ENCODE measurements at regions not wholly inside any gene's neighbourhood (a gene's known extent, or its start where the extent isn't known, plus 50 kb on each side); places are given as distances from the start of the nearest gene placed in this dataset.

- Histone ChIP-seq H3K27me3 (no peaks in the 10 kb centered on the region), H3K4me3 (no peak overlapping the region), H3K36me3 (no peaks in the 10 kb centered on the region), H3K9me3 (no peaks in the 10 kb centered on the region), H3K27ac (no peak overlapping the region), H3K4me1 (no peaks in the 10 kb centered on the region)
- intact Hi-C loops (cut with DNase I) = no loop called here
- DNase-seq (ENCODE audit: low spot score in 2 of 2) = no peak
- no peak for TF ChIP-seq CTCF (IDR thresholded peaks at IDR 0.05)
Observed at GRCh38 chrX:4315891-4316290, 602.4 kb upstream of the PRKX start.

- no peak for DNase-seq (ENCODE audit: low spot score in 2 of 2)
- Histone ChIP-seq H3K27me3 (no peaks in the 10 kb centered on the region), H3K9me3 (no peaks in the 10 kb centered on the region), H3K4me3 (no peak overlapping the region), H3K27ac (no peak overlapping the region), H3K4me1 (no peaks in the 10 kb centered on the region), H3K36me3 (no peaks in the 10 kb centered on the region)
- no peak for TF ChIP-seq CTCF (IDR thresholded peaks at IDR 0.05)
- intact Hi-C loops (cut with DNase I) = no loop called here
Observed at GRCh38 chrX:4314586-4314985, 601.1 kb upstream of the PRKX start.

- no peaks in the 10 kb centered on the region for H3K27me3 ChIP-seq
- DNase-seq (ENCODE audit: low spot score in 2 of 2) = no peak
- no peaks in the 10 kb centered on the region for H3K9me3 ChIP-seq
- no peak overlapping the region for H3K27ac ChIP-seq
- TF ChIP-seq CTCF (IDR thresholded peaks at IDR 0.05) = no peak
- no peak overlapping the region for H3K4me3 ChIP-seq
- H3K4me1 ChIP-seq = no peaks in the 10 kb centered on the region
- intact Hi-C loops (cut with DNase I) = no loop called here
- no peaks in the 10 kb centered on the region for H3K36me3 ChIP-seq
Observed at GRCh38 chrX:4277122-4277521, 563.7 kb upstream of the PRKX start.

GRCh38 chrX:4268676-4269075 lies 555.2 kb upstream of the PRKX start:
- Histone ChIP-seq H3K27ac (no peak overlapping the region), H3K4me1 (no peaks in the 10 kb centered on the region), H3K9me3 (no peaks in the 10 kb centered on the region), H3K4me3 (no peak overlapping the region), H3K27me3 (no peaks in the 10 kb centered on the region), H3K36me3 (no peaks in the 10 kb centered on the region)
- DNase-seq (ENCODE audit: low spot score in 2 of 2) = no peak
- TF ChIP-seq CTCF (IDR thresholded peaks at IDR 0.05) = no peak
- intact Hi-C loops (cut with DNase I) = no loop called here

- no peaks in the 10 kb centered on the region for H3K9me3 ChIP-seq
- no peak for DNase-seq (ENCODE audit: low spot score in 2 of 2)
- intact Hi-C loops (cut with DNase I) = no loop called here
Observed at GRCh38 chrX:4265036-4265435, 551.6 kb upstream of the PRKX start.

More at GRCh38 chrX:4265036-4265435, 551.6 kb upstream of the PRKX start:
- no peak for TF ChIP-seq CTCF (IDR thresholded peaks at IDR 0.05)
- no peaks in the 10 kb centered on the region for H3K4me1 ChIP-seq
- H3K4me3 ChIP-seq = no peak overlapping the region
- no peaks in the 10 kb centered on the region for H3K36me3 ChIP-seq
- no peak overlapping the region for H3K27ac ChIP-seq
- H3K27me3 ChIP-seq = no peaks in the 10 kb centered on the region

Measured in ascending aorta (tissue), 2 donors.